ENCODE measurements at regions not wholly inside any gene's neighbourhood (a gene's known extent, or its start where the extent isn't known, plus 50 kb on each side); places are given as distances from the start of the nearest gene placed in this dataset.

GRCh38 chr18:51603111-51603510 is 405.6 kb upstream of the MEX3C start:
- DNase-seq, result no peak

GRCh38 chr18:51603551-51603950 is 406.1 kb upstream of the MEX3C start:
- no peak for DNase-seq

GRCh38 chr18:51610481-51610880 is 413.0 kb upstream of the MEX3C start:
- DNase-seq, result no peak

GRCh38 chr18:51611326-51611725 is 413.8 kb upstream of the MEX3C start:
- DNase-seq, result no peak

GRCh38 chr18:51614033-51614432 is 416.6 kb upstream of the MEX3C start:
- DNase-seq, result no peak

- DNase-seq, result no peak
Observed at GRCh38 chr18:51614967-51615571, 417.6 kb upstream of the MEX3C start.

- DNase-seq, result no peak
Observed at GRCh38 chr18:51617167-51617566, 419.7 kb upstream of the MEX3C start.

- DNase-seq, result no peak
Observed at GRCh38 chr18:51617572-51618260, 420.2 kb upstream of the MEX3C start.

- DNase-seq, result no peak
Observed at GRCh38 chr18:51619283-51619682, 421.8 kb upstream of the MEX3C start.

GRCh38 chr18:51621113-51621863 is 423.8 kb upstream of the MEX3C start:
- DNase-seq, result peak in 1 of 2 experiments; percentile 67

GRCh38 chr18:51621864-51622160 is 424.3 kb upstream of the MEX3C start:
- no peak for DNase-seq

- DNase-seq, result no peak
Observed at GRCh38 chr18:51622702-51623101, 425.2 kb upstream of the MEX3C start.

GRCh38 chr18:51623653-51624052 is 426.2 kb upstream of the MEX3C start:
- DNase-seq, result no peak

- no peak for DNase-seq
Observed at GRCh38 chr18:51630706-51631105, 433.2 kb upstream of the MEX3C start.

- DNase-seq, result no peak
Observed at GRCh38 chr18:51637881-51638280, 440.4 kb upstream of the MEX3C start.

GRCh38 chr18:51639541-51639940 is 442.1 kb upstream of the MEX3C start:
- DNase-seq, result no peak

- DNase-seq, result no peak
Observed at GRCh38 chr18:51643483-51643882, 446.0 kb upstream of the MEX3C start.

GRCh38 chr18:51645607-51646006 is 448.1 kb upstream of the MEX3C start:
- no peak for DNase-seq

GRCh38 chr18:51647346-51647745 is 449.9 kb upstream of the MEX3C start:
- no peak for DNase-seq

- no peak for DNase-seq
Observed at GRCh38 chr18:51647942-51648341, 450.5 kb upstream of the MEX3C start.

- DNase-seq, result no peak
Observed at GRCh38 chr18:51649796-51650195, 452.3 kb upstream of the MEX3C start.

- DNase-seq, result peak; percentile 81 to 93
Observed at GRCh38 chr18:51651761-51652160, 454.3 kb upstream of the MEX3C start.

- no peak for DNase-seq
Observed at GRCh38 chr18:51653507-51654213, 456.2 kb upstream of the MEX3C start.
